HUES48 (cell line): ENCODE measurements at regions not wholly inside any gene's neighbourhood (a gene's known extent, or its start where the extent isn't known, plus 50 kb on each side); places are given as distances from the start of the nearest gene placed in this dataset.

Source experiments
- H3K27ac ChIP-seq: one replicate; pipeline ENCODE4 v1.7.0; 2013; ENCODE audit warnings: low read depth, low read length, inconsistent platforms
- H3K27me3 ChIP-seq: 2 replicates; pipeline ENCODE4 v1.6.1; 2013; ENCODE audit warnings: mild to moderate bottlenecking, low read length; ENCODE audit not compliant: control insufficient read depth, insufficient read depth
- H3K36me3 ChIP-seq: 2 replicates; pipeline ENCODE4 v1.6.1; 2013; ENCODE audit warnings: low read length; ENCODE audit not compliant: control insufficient read depth, insufficient read depth
- H3K4me1 ChIP-seq: 2 replicates; pipeline ENCODE4 v1.6.1; 2013; ENCODE audit warnings: mild to moderate bottlenecking, low read length; ENCODE audit not compliant: control insufficient read depth, insufficient read depth
- H3K4me3 ChIP-seq: 2 replicates; pipeline ENCODE4 v1.5.1; 2013; ENCODE audit warnings: mild to moderate bottlenecking, low read depth, low read length
- H3K9ac ChIP-seq: 2 replicates; pipeline ENCODE4 v1.6.1; 2013; ENCODE audit warnings: mild to moderate bottlenecking, low read depth, low read length, moderate library complexity
- H3K9me3 ChIP-seq: 2 replicates; pipeline ENCODE4 v1.6.1; 2013; ENCODE audit warnings: low read length; ENCODE audit not compliant: control insufficient read depth, insufficient read depth

DNA sequence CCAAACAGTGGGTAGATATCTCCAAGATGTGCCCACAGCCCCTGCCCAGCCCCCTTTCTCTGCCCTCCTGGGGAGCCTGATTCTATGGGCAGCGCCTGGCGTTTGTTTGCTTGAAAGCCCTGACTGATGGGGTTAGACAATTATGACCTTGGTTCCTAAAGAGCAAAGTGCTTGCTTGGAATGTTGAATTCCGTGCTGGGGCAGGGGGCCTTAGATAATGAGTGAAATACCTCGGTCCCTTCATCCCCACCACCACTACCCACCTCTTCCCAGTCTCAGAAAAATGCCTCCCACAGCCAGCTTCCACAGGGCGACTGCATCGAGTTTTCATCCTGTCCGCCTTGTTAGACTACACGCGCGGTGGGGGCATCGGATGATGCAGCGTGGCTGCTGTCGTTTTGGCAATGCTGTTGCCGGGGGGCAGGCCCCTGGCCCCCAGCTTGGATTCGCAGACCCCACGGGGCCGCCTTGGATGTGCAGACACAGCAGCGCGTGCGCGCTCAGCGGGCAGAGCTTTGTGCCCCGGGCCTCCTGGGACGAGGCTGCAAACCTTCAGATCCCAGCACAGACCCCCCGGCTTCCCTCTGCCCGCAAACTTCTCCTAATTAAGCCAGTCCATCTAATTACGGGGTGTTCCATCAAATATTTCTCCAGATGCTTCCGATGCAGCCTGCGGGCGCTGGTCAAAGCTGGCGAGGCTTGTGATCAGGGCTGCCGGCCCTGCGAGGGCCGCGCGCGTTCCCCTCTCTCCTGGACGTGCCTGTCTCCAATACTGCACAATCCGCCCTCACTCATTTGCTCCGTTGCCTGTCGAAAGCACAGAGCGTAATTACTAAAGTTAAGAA, 86.1 kb downstream of the LINC00237 start:
- H3K36me3 ChIP-seq: no peaks in the 10 kb centered on the region
- no peak overlapping the region for H3K27ac ChIP-seq
- H3K4me3 ChIP-seq: no peak overlapping the region
- H3K27me3 ChIP-seq: no peaks in the 10 kb centered on the region
- no peak overlapping the region for H3K9ac ChIP-seq
- H3K4me1 ChIP-seq: peaks cover 27% of the 10 kb centered on the region
- H3K9me3 ChIP-seq: no peaks in the 10 kb centered on the region

DNA sequence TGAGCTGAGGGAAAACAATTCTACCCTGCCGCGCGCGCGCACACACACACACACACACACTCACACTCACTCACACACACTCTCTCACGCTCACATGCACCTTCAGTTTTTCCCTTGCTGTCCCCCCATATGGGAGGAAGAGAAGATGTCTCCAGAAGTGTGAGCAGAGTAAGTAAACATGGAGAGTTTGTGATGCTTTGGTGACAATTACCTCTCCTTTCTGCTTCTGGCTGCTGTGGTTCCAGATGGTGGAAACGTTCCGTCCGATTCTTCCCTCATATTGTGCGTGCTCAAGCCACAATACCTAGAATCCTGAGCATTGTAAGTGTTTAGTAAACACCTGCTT, 86.7 kb downstream of the LINC00237 start:
- Histone ChIP-seq H3K9ac (no peak overlapping the region), H3K4me3 (no peak overlapping the region), H3K4me1 (peaks cover 27% of the 10 kb centered on the region), H3K27ac (no peak overlapping the region), H3K36me3 (no peaks in the 10 kb centered on the region), H3K9me3 (no peaks in the 10 kb centered on the region), H3K27me3 (no peaks in the 10 kb centered on the region)

DNA sequence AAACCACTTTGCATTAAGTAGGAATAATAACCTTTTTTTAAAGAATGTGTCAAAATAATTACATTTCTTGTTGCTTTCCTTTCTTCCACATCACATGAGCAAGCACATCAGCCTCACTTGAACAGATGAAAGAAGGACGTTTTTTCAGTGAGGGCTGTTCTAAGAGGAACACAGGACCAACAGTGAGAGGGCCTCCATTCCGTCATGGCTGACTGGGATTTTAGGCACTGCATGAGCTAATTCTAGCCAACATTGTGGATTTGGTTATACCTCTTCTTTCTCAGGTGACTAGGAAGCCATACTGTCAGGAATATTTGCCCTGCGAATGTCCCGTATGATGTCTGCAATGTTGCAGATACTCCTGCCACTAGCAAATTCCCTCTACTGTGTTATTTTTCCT, 87.6 kb downstream of the LINC00237 start:
- Histone ChIP-seq H3K9me3 (no peaks in the 10 kb centered on the region), H3K27ac (no peak overlapping the region), H3K36me3 (no peaks in the 10 kb centered on the region), H3K9ac (no peak overlapping the region), H3K4me1 (peaks cover 27% of the 10 kb centered on the region), H3K4me3 (no peak overlapping the region), H3K27me3 (no peaks in the 10 kb centered on the region)

DNA sequence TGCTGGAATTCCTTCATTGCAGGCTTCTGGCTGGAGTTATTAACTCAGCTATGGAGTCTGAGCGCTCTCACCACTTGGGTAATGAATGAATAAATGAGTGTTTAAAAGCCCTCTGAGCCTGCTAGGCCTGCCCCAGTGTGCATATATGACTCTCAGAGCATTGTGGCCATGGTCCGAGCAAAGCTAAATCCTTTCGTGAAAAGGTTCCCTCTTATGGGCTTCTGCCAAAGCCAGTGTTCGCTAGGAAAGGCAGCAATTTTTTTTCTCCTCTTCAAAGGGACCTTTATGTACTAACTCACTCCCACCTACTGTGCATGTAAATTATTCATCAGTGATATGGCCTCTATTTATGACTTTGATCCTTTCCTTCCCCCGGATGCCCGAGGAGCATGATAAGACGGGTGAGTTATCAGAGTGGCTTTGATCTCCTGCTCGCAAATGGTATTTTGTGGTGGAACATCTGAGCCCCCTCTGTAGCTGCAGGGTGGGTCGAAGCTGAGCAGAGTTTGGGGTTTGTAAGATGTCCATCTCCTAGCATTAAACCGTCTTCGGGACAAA, 88.6 kb downstream of the LINC00237 start:
- Histone ChIP-seq H3K4me3 (no peak overlapping the region), H3K36me3 (no peaks in the 10 kb centered on the region), H3K27ac (no peak overlapping the region), H3K9me3 (no peaks in the 10 kb centered on the region), H3K4me1 (peaks cover 27% of the 10 kb centered on the region), H3K9ac (no peak overlapping the region), H3K27me3 (no peaks in the 10 kb centered on the region)

DNA sequence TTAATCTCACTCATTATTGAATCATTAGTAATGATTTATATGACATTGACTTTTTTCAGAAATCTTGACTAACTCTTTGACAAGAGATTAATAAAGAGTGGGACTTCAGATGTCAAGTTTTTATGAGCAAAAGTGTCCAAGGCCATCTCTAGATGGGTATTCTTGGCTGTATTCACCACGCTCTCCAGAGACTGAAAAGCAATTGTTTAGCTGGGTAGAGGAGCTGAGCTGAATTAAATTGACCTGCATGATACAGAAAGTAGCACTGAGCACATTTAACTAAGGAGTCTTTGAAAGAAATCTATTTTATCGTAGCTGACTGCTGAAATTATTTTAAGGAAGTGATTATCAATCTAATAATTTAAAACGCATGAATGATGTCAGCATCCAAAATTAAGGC, 89.4 kb downstream of the LINC00237 start:
- H3K4me3 ChIP-seq: no peak overlapping the region
- no peak overlapping the region for H3K9ac ChIP-seq
- H3K9me3 ChIP-seq: no peaks in the 10 kb centered on the region
- H3K4me1 ChIP-seq: peaks cover 27% of the 10 kb centered on the region
- no peak overlapping the region for H3K27ac ChIP-seq
- no peaks in the 10 kb centered on the region for H3K36me3 ChIP-seq
- H3K27me3 ChIP-seq: no peaks in the 10 kb centered on the region

DNA sequence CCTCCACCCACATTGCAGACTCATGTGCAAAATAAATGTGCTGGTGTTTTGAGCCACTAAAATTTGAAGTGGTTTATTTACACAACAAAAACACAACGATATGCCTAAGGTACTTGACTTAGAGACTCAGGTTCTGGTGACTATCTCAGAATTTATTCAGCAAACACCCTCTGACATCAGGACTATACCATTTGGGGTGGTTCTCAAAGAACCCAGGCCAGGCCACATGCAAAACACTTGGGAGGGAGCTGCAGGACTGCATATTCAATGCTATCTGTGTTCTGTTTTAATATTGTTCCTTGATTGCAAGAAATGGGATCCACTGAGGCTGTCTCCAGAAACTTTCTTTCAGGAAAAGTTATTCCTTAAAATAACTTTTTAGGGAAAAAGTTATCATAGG, 91.6 kb downstream of the LINC00237 start:
- Histone ChIP-seq H3K27me3 (no peaks in the 10 kb centered on the region), H3K4me1 (peaks cover 13% of the 10 kb centered on the region), H3K36me3 (no peaks in the 10 kb centered on the region), H3K9me3 (no peaks in the 10 kb centered on the region), H3K4me3 (no peak overlapping the region), H3K9ac (no peak overlapping the region), H3K27ac (no peak overlapping the region)

DNA sequence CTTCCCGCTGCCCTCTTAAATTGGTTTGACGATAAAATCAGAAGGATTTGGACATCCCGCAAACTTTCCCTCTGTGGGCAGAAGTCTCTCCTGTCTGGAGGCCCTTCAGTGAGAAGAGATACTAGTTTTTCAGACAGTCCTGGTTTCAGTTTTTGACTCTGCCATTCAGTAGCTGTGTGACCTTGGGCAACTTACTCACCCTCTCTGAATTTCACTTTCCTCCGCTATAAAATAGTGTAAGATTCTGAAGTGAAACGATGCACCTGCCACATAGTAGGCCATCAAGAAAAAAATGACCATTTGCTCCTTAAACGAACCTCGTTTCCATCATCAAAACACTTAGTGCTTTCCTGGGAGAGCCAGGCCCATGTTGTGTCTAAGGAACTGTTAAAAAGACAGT, 97.2 kb downstream of the LINC00237 start:
- H3K36me3 ChIP-seq: no peaks in the 10 kb centered on the region

DNA sequence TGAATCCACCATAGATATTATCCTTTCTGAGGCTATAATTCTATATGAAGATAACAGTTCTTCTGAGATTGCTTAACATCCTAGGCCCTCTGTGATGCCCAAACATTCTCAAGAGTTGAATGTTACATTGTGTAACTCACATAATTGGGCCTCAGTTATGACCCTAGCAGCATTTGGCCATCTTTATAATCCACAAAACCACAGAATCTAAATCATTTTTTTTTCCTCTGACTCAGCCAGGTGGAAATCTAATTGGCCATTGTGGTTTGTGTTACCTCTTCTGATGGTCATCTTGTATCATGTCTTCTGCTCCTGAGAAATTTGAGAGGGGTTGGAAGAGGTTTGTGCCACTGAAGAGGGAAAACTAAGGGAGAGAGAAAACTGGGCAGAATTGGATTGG, 99.5 kb downstream of the LINC00237 start:
- no peaks in the 10 kb centered on the region for H3K9me3 ChIP-seq
- no peak overlapping the region for H3K4me3 ChIP-seq
- H3K36me3 ChIP-seq: no peaks in the 10 kb centered on the region
- no peaks in the 10 kb centered on the region for H3K27me3 ChIP-seq
- no peak overlapping the region for H3K27ac ChIP-seq
- no peaks in the 10 kb centered on the region for H3K4me1 ChIP-seq
- no peak overlapping the region for H3K9ac ChIP-seq

More for the DNA sequence above, 97.2 kb downstream of the LINC00237 start:
- Histone ChIP-seq H3K27me3 (no peaks in the 10 kb centered on the region), H3K9me3 (no peaks in the 10 kb centered on the region), H3K4me3 (no peak overlapping the region), H3K9ac (no peak overlapping the region), H3K4me1 (no peaks in the 10 kb centered on the region), H3K27ac (no peak overlapping the region)

DNA sequence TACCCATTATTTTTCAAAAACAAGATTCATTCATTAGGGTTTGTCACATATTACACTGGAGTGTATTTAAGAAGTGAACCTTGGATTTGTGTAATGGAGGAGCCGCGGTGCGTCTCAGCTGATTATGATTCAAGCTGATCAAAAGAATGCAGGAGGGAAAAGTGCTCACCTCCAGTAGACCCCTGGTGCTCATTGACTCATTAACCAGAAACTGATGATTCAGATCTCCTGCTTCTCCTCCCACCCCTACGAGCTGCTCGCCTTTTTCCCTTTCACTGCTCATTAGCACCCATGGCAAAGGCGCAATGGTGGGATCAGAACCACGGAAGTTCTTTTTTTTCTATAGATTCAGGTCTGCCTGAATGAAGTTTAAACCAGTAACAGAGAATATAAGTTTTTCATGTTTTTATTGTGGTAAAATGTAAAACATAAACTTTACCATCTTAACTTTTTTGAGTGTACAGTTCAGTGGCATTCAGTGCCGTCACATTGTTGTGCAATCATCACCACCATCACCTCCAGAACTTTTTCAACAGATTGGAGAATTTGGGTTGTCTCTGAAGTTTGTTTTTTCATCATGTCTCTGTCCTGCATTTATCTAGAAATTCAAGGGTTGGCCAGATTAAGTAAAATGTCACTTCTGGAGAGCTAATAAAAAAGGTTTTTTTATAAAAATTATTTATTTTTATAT, 101.6 kb downstream of the LINC00237 start:
- Histone ChIP-seq H3K4me3 (no peak overlapping the region), H3K4me1 (no peaks in the 10 kb centered on the region), H3K27ac (no peak overlapping the region), H3K9me3 (no peaks in the 10 kb centered on the region), H3K9ac (no peak overlapping the region), H3K36me3 (no peaks in the 10 kb centered on the region), H3K27me3 (no peaks in the 10 kb centered on the region)

DNA sequence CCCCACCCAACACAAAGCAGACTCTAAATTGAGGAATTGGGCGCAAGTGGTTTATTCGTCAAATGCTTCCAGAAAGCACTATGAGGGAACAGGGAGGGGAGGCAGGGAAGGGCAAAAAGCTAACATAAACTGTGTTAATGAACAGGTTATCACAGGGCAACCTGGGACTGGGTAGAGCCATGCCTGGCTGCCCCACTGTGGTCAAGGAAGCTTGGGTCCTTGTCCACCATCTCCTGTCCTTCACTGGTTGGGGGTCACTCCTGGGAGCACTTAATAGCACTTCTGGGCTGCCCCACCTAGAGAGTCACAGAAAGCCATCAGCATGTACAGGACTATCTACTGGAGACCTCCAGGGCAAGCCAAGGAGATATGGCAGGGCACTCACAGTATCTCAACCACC, 102.3 kb downstream of the LINC00237 start:
- H3K9me3 ChIP-seq: no peaks in the 10 kb centered on the region
- H3K27ac ChIP-seq: no peak overlapping the region
- no peaks in the 10 kb centered on the region for H3K4me1 ChIP-seq
- no peaks in the 10 kb centered on the region for H3K27me3 ChIP-seq
- H3K36me3 ChIP-seq: no peaks in the 10 kb centered on the region
- H3K4me3 ChIP-seq: no peak overlapping the region
- H3K9ac ChIP-seq: no peak overlapping the region

DNA sequence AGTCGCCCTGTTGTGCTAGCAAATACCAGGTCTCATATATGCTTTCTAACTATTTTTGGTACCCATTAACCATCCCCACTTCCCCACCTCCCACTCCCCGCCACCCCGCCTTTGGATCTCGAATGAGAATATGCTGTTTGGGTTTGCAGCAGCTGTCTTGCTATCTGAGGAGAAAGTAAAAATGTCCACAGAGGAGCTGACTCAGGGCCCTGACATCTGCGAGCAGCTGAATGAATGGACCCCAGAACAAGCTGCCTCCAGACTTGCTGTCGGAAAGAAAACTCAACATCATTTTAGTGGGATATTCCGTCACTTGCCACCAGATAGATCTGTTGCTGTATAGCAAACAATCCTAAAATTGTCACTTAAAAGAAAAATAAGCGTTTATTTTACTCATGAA, 103.7 kb downstream of the LINC00237 start:
- Histone ChIP-seq H3K36me3 (no peaks in the 10 kb centered on the region), H3K27me3 (no peaks in the 10 kb centered on the region), H3K4me1 (no peaks in the 10 kb centered on the region), H3K27ac (no peak overlapping the region), H3K4me3 (no peak overlapping the region), H3K9me3 (no peaks in the 10 kb centered on the region), H3K9ac (no peak overlapping the region)
